Tibial artery (tissue), 4 donors: ENCODE measurements at regions not wholly inside any gene's neighbourhood (a gene's known extent, or its start where the extent isn't known, plus 50 kb on each side); places are given as distances from the start of the nearest gene placed in this dataset.

Source experiments
- DNase-seq, 2 donors: peaks; one replicate each; pipeline ENCODE4 v3.0.0-alpha.2; 2019
- H3K27ac ChIP-seq, 2 donors: fragments of 200-600 bp; sonication (generic) in 1 of 2; 1 replicate in 1 of 2; 2 replicates in 1 of 2; pipeline ENCODE4 v1.5.1; 2018 to 2019; ENCODE audit warnings: mild to moderate bottlenecking in 1 of 2
- H3K27me3 ChIP-seq, 2 donors: fragments of 200-600 bp; sonication (generic) in 1 of 2; one replicate each; pipeline versions ENCODE4 v1.5.1 to v1.6.0; 2016 to 2019
- H3K36me3 ChIP-seq, 3 donors: fragments of 200-600 bp; sonication (generic) in 2 of 3; one replicate each; pipeline ENCODE4 v1.5.1; 2016 to 2019; ENCODE audit warnings: mild to moderate bottlenecking in 2 of 3
- H3K4me1 ChIP-seq, 4 donors: fragments of 200-600 bp; sonication (generic) in 2 of 4; 1 replicate in 3 of 4; 2 replicates in 1 of 4; pipeline ENCODE4 v1.5.1; 2016 to 2019
- H3K4me3 ChIP-seq, 2 donors: fragments of 200-600 bp; sonication (generic) in 1 of 2; 1 replicate in 1 of 2; 2 replicates in 1 of 2; pipeline ENCODE4 v1.5.1; 2018 to 2019; ENCODE audit warnings: mild to moderate bottlenecking in 2 of 2
- H3K9me3 ChIP-seq, 3 donors: fragments of 200-600 bp; sonication (generic) in 1 of 3; one replicate each; pipeline ENCODE4 v1.5.1; 2016 to 2019
- CTCF ChIP-seq, 2 experiments: fragments of 200-600 bp in 1 of 2; fragments of 450-650 bp in 1 of 2; IDR thresholded peaks; one replicate each; pipeline ENCODE4 v1.5.1; 2017 to 2019; ENCODE audit warnings: antibody characterized with exemption in 2 of 2, mild to moderate bottlenecking in 1 of 2, moderate library complexity in 1 of 2
- intact Hi-C: fragments of 100-400 bp; cut with DNase I; formaldehyde crosslinking; loops from one replicate; pipeline ENCODE4 v1.15.0; 2023; ENCODE audit warnings: low total_unique reads

- intact Hi-C loops = no loop called here
- Histone ChIP-seq H3K4me3 (no peak overlapping the region), H3K27me3 (no peaks in the 10 kb centered on the region), H3K27ac (no peak overlapping the region), H3K9me3 (no peaks in the 10 kb centered on the region), H3K36me3 (no peaks in the 10 kb centered on the region), H3K4me1 (no peaks in the 10 kb centered on the region)
- DNase-seq = no peak
- TF ChIP-seq CTCF (IDR thresholded peaks at IDR 0.05) = no peak
Observed at GRCh38 chr5:74480201-74480600, 160.3 kb downstream of the ENC1 start.

DNA sequence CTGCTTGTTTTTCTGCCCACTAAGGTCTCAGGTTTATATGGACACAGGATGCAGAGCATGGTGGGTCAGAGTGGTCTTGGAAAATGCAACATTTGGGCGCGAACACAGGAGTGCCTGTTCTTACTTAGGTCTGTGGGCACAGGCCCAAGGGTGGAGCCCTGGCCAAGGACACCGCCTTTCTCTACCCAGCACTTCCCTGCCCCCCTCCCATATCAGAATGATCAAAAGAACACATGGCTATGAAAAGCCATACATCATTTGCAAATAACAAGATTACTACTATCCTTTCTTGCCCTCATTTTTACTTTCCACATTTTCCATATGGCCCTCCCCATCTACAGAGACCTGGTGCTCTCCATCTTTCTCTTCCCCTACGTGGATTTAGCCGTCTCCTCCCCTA lies 162.2 kb downstream of the ENC1 start:
- Histone ChIP-seq H3K4me1 (no peaks in the 10 kb centered on the region), H3K9me3 (no peaks in the 10 kb centered on the region), H3K27ac (no peak overlapping the region), H3K36me3 (no peaks in the 10 kb centered on the region), H3K4me3 (no peak overlapping the region), H3K27me3 (no peaks in the 10 kb centered on the region)
- no peak for DNase-seq
- TF ChIP-seq CTCF (IDR thresholded peaks at IDR 0.05) = no peak
- intact Hi-C loops = no loop called here

DNA sequence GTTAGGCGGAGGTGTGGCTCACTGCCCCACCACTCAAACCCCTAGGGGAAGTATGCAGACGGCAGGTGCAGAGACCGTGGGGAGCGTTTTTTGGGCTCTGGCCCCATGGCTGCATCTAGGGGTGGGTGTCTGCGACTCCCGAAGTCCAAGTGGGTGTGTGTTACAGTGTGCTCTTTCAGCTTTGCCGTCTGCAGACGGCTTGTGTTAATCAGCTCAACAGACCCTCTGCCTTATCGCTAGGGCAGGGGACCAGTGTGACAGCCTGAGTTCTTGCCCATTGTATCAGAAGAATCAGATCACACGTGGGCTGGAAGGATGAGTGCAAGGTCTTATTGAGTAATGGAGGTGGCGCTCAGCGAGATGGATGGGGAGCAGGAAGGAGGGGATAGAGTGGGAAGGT lies 162.8 kb downstream of the ENC1 start:
- H3K4me1 ChIP-seq = no peaks in the 10 kb centered on the region
- DNase-seq = no peak
- no peaks in the 10 kb centered on the region for H3K27me3 ChIP-seq
- H3K9me3 ChIP-seq = no peaks in the 10 kb centered on the region
- no peaks in the 10 kb centered on the region for H3K36me3 ChIP-seq
- H3K27ac ChIP-seq = no peak overlapping the region
- no peak for TF ChIP-seq CTCF (IDR thresholded peaks at IDR 0.05)
- no peak overlapping the region for H3K4me3 ChIP-seq
- intact Hi-C loops = no loop called here

- Histone ChIP-seq H3K27me3 (no peaks in the 10 kb centered on the region), H3K27ac (no peak overlapping the region), H3K4me1 (no peaks in the 10 kb centered on the region), H3K4me3 (no peak overlapping the region), H3K9me3 (no peaks in the 10 kb centered on the region), H3K36me3 (no peaks in the 10 kb centered on the region)
- intact Hi-C loops = no loop called here
- DNase-seq = no peak
- no peak for TF ChIP-seq CTCF (IDR thresholded peaks at IDR 0.05)
Observed at GRCh38 chr5:74476819-74477453, 163.6 kb downstream of the ENC1 start.

- no peak for DNase-seq
- no peaks in the 10 kb centered on the region for H3K36me3 ChIP-seq
- no peaks in the 10 kb centered on the region for H3K9me3 ChIP-seq
- no peaks in the 10 kb centered on the region for H3K27me3 ChIP-seq
- no peaks in the 10 kb centered on the region for H3K4me1 ChIP-seq
- intact Hi-C loops = no loop called here
- no peak for TF ChIP-seq CTCF (IDR thresholded peaks at IDR 0.05)
- H3K27ac ChIP-seq = no peak overlapping the region
- no peak overlapping the region for H3K4me3 ChIP-seq
Observed at GRCh38 chr5:74476046-74476818, 164.3 kb downstream of the ENC1 start.
